ENCODE measurements at regions not wholly inside any gene's neighbourhood (a gene's known extent, or its start where the extent isn't known, plus 50 kb on each side); places are given as distances from the start of the nearest gene placed in this dataset.

GRCh38 chr15:67892559-67893377 is 52.9 kb upstream of the RNU6-1 start:
- no peak for DNase-seq

GRCh38 chr15:67895237-67895636 is 55.4 kb upstream of the RNU6-1 start:
- DNase-seq: no peak

DNA sequence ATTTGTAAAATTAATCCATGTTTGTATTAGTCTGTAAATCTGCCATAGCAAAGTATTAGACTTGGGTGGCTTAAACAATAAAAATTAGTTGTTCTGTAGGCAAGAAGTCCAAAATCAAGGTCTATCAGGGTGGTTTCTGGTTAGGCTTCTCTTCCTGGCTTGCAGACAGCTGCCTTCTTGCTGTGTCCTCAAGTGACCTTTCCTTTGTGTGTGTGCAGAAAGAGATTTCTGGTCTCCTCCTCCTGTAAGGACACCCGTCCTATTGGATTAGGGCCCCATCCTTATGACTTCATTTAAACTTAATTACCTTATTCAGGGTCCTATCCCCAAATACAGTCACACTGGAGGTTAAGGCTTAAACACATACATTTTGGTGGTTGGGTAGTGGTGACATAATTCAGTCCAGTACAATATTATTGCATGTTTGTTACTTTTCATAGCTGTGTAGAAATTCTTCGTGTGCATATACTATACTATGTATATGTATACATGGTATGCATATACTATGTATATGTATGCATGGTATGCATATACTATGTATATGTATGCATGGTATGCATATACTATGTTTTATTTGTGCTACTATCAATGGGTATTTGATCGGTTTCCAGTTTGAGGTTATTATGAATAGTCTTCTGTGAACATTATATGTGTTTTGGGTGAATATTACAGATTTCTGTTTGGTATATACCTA is 57.9 kb upstream of the RNU6-1 start:
- no peak for DNase-seq

DNA sequence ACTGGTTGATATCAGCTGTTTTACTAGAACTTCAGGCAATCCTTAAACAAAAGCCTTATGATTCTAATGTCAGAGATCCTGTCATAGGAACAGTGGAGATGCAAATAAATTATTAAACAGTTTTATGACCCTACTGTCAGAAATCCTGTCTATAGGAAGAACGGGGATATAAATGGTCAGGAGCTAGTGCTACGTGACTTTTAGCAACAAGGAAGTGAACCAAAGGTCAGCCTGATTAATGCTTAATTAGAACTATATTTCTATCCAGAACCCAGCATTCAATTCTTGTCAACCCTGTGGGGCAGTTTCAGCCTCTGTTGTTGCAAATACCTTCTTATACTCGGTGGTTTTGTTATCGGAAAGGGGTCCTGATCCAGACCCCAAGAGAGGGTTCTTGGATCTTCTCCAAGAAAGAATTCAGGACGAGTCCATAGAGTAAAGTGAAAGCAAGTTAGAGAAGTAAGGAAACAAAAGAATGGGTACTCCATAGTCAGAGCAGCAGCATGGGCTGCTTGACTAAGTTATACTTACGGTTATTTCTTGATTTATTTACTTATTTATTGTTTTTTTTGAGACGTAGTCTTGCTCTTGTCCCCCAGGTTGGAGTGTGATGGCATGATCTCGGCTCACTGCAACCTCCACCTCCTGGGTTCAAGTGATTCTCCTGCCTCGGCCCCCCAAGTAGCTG is 59.9 kb upstream of the RNU6-1 start:
- no peak for DNase-seq

GRCh38 chr15:67900621-67901147 is 60.8 kb upstream of the RNU6-1 start:
- no peak for DNase-seq

DNA sequence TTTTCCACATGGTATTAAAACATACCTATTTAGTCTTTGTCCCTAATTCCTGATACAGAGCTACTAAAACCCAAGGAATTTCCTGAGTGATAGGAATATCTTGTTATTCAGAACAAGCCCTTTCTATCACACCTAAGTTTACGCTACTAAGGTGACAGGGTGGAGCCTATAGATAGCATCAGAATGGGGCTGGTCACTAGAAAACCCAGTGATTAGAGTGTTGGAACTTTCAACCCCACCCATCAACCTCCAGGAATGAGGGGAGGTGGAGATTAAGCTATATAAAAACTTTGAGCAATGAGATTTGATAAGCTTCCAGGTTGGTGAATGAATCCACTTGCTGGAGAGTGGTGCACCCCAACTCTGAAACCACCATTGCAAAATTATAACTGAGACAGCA is 62.1 kb upstream of the RNU6-1 start:
- no peak for DNase-seq

DNA sequence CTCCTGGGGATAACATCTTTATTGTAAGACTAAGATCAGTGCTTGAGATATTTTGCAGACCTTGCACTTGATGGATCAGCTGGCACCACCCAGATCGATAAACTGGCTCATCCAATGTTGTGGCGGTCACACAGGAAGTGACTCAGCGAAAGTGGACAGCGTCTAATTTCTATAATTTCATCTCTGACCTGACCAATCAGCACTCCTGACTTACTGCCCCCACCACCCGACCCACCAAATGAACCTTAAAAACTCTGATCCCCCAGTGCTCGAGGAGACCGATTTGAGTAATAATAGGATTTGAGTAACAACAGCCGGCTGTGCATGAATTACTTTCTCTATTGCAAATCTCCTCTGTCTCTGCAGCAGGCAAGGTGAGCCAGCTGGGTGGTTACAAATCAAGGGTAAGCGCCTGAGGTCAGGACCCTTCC is 62.7 kb upstream of the RNU6-1 start:
- no peak for DNase-seq

DNA sequence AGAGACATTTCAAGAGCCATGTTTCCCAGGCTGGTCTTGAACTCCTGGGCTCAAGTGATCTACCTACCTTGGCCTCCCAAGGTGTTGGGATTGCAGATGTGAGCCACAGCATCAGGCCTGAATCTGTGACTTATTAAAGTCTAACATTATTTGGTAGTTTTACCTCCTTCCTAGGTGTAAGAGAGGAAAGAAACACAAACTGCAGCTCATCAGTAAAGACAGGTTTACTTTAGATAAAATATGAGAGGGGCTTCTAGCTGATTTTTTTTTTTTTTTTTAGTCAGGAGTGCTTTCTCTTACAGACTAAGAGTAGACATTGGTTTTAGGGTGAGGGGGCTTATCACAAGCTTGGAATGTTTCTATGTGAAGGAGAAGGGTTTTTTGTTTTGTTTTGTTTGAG is 63.9 kb upstream of the RNU6-1 start:
- no peak for DNase-seq

DNA sequence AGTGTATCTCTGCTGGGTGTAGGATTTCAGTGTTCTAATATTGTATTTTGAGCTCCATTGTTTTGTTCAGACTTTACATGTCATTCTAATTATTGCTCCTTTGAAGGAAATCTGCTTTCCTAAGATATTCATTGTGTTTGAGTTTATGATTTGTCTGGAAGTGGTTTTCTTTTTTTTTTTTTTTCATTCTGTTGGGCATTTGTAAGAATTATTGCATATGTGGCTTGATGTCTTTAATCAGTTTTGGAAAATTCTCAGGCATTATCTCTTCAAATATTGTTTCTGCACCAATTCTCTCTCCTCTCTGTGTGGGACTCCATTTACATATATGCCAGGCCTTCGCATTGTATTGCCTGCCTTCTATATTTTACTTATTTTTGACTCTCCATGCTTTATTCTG is 65.8 kb upstream of the RNU6-1 start:
- DNase-seq: no peak

GRCh38 chr15:67906382-67906781 is 66.5 kb upstream of the RNU6-1 start:
- DNase-seq: no peak

DNA sequence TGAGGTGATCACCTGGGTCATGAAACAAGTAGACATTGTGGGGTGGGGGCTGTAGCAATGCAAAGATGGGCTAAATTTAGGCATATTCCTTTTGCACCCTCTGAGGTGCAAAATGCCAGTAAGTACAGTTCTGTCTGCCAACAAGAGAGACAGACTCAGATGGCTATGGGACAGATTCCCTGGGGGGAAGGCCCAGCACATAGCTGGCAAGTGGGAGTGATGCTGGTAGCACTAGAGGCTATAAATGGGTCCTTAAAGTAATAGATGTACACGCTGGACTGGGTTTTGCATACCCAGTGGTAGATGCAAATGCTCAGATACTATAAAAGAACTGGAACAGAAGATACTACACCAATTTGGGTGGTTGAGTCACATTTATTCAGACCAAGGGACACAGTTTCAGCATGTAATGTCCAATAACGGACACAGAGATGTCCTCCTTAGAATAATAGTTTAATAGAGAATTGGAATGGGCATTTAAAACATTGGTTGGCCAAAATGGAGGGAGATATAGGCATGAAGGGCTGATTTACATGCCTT is 67.4 kb upstream of the RNU6-1 start:
- DNase-seq: no peak

DNA sequence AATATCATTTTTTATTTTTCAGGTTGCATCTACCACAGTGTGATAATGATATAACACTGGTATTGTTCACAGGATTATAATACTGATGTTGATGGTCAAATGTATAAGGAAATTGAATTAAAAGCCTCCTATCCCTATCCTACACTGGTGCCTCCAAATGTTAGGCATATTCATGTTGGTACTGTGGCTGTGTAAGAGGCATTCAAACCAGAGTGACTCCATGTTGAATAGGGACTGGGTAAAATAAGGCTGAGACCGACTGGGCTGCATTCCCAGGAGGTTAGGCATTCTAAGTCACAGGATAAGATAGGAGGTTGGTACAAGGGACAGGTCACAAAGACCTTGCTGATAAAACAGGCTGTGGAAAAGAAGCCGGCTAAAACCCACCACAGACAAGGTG is 68.9 kb upstream of the RNU6-1 start:
- DNase-seq: no peak

DNA sequence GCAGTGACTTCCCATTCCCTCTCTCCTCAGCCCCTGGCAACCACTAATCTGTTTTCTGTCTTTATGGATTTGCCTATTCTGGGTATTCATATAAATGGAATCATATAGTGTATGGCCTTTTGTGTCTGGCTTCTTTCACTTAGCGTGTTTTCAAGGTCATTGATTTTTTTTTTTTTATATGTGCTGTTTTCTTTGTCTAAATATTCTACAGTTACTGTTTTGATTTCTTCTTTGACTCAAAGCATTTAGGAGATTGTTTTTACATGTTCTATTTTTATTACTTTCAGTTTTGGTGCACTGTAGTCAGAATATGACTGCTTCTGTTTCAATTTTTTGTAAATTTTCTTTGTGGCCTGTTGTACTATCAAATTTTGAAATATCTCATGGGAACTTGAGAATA is 71.9 kb upstream of the RNU6-1 start:
- no peak for DNase-seq

GRCh38 chr15:67914028-67914427 is 74.2 kb upstream of the RNU6-1 start:
- DNase-seq: no peak

- no peak for DNase-seq
These were observed 75.0 kb upstream of the RNU6-1 start for GRCh38 chr15:67914537-67915460.

- DNase-seq: no peak
These were observed 75.9 kb upstream of the RNU6-1 start for GRCh38 chr15:67915461-67916374.

DNA sequence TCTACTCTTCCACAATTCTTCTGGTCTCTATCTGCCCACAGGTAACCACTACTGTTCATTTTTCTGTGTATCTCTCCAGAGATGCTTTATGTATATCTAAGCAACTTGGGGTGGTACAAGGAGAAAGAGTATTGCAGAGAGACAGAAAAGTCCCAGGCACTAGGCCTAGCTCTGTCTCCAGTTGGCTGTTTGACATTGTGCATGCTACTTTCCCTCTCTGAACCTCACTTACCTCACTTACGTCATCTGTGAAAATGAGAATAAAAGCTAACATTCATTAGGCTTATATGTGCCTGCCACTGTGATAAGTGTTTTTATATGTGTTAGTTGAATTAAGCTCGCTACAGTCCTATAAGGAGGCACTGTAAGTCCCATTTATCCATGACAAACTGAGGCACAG is 76.7 kb upstream of the RNU6-1 start:
- DNase-seq: no peak

DNA sequence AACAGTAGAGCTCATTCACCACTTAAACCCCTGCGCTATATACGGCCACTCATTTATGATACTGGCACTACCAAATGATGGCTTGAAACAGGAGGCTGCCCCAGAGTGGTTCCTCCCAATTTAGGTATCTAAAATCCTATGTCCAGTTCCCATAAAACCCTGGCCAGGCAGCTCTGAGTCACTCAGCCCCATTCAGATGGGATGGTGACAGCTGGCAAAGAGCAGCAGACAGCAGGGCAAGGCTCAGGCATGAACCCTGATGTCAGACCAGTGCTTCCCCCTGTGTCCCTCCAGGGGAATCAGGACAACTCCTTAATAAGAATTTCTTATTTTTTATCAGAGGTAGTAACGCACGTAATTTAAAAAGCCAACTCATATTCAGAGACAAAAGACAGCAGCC is 77.2 kb upstream of the RNU6-1 start:
- DNase-seq: no peak

- no peak for DNase-seq
These were observed 77.8 kb upstream of the RNU6-1 start for GRCh38 chr15:67917636-67918035.

DNA sequence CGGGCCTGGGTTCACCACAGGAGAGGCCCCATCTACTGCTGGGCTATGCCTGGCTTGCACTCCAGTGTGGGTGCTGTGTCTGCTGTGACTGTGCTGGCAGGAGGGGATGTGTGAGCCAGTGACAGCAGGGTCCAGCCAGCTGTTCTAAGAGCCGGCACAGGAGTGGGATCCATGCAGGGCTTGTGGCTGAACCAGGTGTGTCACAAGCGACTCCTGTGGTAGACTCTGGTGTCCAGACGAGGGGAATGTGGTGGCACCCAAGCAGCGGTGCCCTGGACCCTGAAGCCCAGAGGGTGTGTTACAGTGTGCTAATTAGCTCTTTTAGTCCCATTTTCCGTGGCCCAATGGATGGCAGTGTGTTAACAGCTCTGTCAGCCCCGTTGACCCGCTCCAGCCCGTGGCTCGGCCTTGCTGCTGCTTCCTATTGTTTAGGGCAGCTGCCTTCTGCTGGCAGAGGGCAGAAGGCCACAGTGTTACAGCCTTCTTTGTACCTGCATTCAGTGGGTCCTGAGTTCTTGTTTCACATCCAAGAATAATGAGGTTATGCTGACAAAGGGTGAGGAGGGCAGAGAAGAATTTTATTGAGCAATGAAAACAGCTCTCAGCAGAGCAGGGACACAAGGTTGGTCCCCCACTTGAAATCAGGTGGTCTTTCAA is 78.5 kb upstream of the RNU6-1 start:
- DNase-seq: no peak
